ENCODE measurements at regions not wholly inside any gene's neighbourhood (a gene's known extent, or its start where the extent isn't known, plus 50 kb on each side); places are given as distances from the start of the nearest gene placed in this dataset.

DNA sequence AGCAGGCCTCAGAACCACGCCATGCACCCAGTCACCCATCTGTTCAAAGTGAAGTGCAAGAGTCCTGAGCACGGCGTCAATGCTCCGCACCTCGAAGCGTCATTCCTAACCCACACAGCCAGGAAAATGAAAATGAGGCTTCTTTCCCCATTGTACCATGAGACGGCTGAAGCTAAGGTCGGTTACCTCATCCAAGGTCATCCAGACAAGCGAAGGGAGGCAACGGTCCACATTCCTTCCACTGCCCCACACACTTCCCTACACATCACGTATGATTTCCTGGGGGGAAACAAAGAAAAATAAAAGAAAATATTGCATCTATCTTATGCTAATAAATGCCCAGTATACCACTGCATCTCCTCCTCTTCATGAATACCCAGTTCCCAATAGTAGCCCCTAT is 113.5 kb upstream of the RAB6C start:
- no peak for DNase-seq (ENCODE audit: low spot score)

DNA sequence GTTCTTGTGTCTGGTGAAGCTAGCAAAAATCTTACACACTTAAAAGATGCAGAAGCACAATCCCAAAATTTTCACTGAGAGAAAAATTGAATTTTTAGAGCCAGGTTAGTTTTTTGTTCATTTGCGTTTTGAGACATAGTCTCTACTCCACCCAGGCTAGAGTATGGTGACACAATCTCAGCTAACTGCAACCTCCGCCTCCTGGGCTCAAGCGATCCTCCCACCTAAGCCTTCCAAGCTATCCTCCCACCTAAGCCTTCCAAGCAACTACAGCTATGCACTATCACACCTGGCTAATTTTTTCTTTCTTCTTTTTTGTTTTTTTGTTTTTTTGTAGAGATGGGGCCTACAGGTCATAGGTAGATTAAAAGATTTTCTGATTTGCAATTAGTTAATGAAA is 113.1 kb upstream of the RAB6C start:
- no peak for DNase-seq (ENCODE audit: low spot score)

- no peak for DNase-seq (ENCODE audit: low spot score)
These were observed 111.3 kb upstream of the RAB6C start for GRCh38 chr2:129868151-129868550.

DNA sequence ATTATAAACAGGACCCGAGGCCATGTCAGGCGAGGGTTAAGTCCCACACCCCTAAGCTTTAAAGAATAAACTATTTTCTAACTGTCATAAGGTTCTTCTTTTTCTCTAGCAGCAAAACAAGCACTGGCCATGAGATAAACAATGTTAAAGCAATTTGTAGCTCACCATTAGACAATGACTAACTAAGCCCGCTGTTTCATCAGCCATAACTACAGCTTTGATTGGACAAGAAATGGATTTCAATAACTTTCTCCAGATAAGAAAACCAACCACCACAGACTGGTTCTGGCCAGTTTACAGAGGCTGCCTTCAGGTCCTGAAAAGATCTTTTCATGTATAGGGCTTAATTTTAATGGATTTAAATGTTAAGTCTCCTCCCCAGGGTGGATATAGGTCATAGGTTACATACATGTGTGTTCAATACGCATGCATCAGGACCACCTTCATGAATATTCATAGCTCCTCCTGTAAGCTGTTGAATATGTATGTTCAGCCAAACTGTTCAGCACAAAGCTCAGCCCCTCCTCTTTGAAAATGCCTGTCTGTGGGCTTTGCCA is 108.7 kb upstream of the RAB6C start:
- DNase-seq (ENCODE audit: low spot score) = no peak

- no peak for DNase-seq (ENCODE audit: low spot score)
These were observed 107.0 kb upstream of the RAB6C start for GRCh38 chr2:129872446-129872845.

DNA sequence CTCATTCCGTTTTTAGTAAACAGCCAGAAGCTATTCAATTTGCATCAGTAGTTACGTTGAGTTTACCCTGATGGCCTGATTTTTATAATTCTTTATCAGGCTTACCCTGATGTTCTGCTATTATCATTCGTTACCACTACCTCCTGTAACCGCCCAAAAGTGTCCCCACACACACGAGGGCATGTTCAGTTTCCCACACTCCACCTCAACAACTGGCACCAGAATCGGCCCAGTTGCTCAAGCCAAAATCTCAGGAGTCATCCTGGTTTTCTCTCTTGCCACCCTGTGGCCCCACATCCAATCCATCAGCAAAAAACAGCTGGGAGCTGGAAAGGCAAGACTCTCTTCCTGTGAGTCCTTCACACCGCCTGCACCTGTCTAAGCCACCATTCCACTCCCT is 102.9 kb upstream of the RAB6C start:
- DNase-seq (ENCODE audit: low spot score) = peak; percentile 10

DNA sequence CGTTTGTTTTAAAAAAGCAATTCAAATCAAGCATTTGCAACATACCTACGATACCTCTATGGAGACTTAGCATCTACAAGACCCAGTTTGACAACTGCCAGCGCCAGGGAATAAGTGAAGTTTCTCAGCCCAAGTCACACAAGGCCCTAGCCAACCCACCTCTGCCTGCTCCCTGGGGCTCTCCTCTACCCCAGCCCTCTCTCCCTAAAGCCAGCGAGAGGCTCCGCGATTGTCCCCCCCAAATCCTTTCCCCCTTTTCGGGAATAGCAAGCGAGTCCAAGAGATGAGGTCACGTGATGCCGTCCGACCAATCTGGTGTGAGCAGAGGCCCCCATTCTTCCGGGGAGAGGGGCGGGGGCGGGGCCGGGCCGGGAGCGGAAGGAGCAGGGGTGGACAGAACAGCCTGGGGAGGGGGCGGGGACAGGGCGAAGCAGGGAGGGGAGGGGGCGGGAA is 102.2 kb upstream of the RAB6C start:
- peak; percentile 94 for DNase-seq (ENCODE audit: low spot score)

DNA sequence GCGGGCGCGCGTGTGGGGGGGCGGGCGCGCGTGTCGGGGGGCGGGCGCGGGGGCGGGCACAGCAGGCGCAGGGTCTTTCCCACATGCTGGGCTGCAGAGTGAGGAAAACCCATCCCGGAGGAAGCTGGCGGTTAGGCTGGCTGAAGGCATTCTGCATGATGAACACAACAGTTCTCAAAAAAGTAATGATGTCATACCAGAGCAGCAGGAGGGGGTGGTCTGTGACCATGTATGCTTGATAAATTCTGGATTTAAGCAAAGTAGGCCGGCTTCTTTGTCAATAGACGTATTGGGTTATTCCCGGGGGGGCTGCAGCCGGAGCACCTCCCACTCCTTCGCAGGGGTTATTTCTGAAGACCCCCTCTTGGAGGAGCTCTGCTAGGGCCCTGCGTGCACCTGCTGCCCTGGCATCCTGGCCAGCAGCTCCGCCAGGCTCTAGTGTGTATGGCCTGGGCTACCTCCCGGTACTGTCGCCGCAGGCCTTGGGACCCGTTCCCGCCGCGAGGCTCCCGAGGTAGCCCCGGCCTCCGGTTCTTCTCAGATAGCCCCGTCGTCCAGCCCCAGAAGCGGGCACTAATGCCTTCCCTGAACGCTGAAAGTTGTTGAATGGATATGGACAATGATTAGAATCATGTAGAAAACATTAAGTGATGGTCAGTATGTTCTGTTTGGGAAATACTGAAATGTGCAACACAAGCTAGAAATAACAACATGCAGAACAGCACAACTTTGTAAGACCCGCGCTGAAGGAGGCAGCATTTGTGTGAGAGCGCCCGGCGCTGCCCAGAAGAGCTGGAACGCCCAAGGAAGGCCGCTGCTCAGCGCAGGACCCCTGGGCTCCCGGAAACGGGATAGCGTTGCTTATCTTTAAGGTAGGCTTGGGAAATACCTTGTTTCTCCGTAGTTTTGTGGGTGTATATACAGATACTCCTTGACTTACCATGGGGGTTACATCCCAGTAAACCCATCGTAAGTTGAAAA is 101.4 kb upstream of the RAB6C start:
- peak; percentile 16 for DNase-seq (ENCODE audit: low spot score)

GRCh38 chr2:129879614-129880180 is 99.8 kb upstream of the RAB6C start:
- no peak for DNase-seq (ENCODE audit: low spot score)

DNA sequence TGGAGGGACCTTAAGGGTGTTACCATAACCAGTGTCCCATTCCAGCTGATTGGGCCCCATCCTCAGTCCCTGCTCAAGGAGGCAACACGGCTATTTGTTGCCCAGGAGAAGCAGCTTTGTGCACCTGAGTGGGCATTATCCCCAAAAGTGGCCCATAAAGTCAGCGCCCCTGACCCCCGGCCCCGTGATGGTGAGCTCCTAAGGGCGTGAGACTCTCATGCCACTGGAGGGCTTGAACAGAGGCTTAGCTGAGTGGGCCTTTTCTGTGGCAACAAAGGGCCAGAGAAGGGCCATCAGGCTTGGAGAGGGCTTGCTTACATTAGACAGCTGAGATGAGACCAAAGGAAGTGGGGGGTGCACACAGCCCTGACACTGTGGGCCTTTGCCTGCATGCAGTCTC is 99.2 kb upstream of the RAB6C start:
- DNase-seq (ENCODE audit: low spot score) = no peak

DNA sequence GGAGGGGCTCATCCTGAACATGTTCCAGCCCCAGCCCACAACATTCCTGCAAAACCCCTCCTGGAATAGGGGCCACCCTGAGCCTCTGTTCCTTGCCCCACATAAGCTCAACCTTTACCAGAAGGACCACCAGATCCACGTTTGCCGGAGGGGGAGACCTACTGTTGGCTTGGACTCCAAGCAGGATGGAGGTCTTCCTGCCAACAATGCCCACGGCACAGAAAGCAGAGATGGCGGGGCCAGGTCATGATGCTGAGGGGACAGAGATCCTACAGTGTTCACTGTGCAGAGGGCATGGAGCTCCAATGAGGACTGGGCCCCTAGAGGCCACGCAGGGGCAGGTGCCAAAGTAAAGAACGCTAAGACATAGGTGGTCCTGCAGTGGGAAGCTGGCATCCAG is 98.5 kb upstream of the RAB6C start:
- no peak for DNase-seq (ENCODE audit: low spot score)

DNA sequence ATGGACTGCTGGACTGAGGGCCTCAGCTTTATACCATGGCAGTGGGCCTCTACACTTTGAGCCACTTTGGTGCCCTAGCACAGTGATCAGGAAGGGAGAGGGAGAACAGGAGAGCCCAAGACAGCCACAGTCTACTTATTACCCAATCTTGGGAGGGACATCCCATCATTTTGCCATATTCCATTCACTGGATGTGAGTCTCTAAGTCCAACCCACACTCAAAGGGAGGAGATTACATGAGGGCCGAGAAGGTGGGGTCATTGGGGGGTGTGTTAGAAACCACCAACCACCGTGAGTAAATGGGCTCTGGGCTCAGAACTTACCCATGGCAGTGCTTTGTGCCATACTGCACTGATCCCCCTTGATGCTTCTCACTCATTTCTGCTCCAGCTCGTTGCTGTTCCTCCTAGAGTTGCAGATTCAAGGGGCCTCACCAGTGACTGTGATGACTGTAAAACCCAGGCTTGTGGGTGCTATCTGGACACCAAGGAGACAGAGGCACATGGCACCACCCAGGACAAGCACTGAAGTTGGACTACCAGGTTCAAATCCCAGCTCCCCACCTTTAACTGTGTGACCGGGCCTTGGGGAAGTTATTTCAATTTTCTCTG is 97.6 kb upstream of the RAB6C start:
- no peak for DNase-seq (ENCODE audit: low spot score)

DNA sequence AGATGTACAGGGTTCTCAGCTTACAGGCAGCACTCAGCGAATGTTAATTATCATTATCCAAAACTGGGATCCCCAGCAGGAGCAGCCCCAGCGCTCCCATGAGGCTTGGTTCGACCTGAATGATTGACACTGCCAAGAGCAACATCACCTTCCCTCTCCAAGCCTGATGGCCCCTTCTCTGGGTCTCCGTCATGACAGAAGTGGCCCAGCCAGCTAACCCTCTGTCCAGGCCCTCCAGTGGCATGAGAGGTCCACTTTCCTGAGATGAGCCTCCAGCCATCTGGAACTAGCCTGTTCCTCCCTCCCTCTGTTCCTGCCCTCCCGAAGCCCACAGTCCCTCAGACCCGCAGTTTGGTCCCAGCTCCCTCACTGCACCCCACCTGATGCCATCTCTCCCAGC is 97.0 kb upstream of the RAB6C start:
- DNase-seq (ENCODE audit: low spot score) = no peak

- DNase-seq (ENCODE audit: low spot score) = no peak
These were observed 96.3 kb upstream of the RAB6C start for GRCh38 chr2:129883121-129883520.

- no peak for DNase-seq (ENCODE audit: low spot score)
These were observed 95.2 kb upstream of the RAB6C start for GRCh38 chr2:129884221-129884786.

GRCh38 chr2:129885735-129886134 is 93.7 kb upstream of the RAB6C start:
- DNase-seq (ENCODE audit: low spot score) = peak; percentile 13

DNA sequence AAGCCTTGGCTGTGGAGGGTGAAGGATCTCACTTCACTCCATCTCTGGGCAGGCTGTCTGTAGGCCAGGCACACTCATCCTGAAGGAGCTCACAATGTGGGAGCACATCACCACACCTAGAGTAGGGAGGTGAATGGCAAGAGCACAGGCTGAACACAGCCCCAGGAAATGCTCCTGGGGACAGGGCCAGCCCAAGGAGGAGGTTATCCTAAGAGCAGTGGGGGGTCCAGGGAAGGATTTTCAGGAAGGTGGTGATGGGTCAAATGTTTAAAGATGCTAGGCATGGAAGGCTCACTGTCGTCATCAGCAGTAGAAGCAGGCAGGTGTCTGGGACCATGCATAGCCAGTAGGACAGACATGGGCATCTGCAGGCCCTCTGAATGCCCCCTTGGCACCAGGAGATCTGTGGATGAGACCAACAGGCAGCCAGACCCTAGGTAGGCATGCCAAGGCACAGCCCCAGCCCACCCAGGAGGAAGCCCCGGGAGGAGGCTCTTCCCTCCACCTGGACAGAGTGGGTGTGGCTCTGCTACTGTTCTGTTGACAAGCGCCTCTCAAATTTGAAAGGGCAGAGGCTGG is 91.7 kb upstream of the RAB6C start:
- no peak for DNase-seq (ENCODE audit: low spot score)

- no peak for DNase-seq (ENCODE audit: low spot score)
These were observed 91.0 kb upstream of the RAB6C start for GRCh38 chr2:129888461-129888860.

- no peak for DNase-seq (ENCODE audit: low spot score)
These were observed 90.6 kb upstream of the RAB6C start for GRCh38 chr2:129888896-129889295.

- DNase-seq (ENCODE audit: low spot score) = no peak
These were observed 87.8 kb upstream of the RAB6C start for GRCh38 chr2:129891341-129892320.

DNA sequence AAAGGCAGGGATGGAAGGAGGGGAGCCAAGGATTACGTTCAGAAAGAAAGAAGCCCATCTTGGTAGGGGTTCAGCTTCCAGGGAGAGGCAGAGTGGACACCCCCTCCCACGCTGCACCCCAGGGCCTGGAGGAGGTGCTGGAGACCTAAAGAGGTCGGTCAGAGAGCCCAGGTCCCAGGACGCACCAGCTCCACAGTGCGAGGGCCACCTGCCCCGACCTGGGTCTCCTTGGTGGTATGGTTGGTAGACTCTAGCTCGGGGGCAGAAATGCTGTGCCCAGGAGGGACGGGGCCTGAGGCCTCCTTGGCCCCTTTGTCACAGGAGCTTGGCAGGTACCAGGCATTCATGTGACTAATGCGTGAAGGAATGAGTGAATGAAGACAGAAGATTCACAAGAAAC is 87.1 kb upstream of the RAB6C start:
- no peak for DNase-seq (ENCODE audit: low spot score)
